Adrenal gland (tissue), 9 donors: ENCODE measurements at regions not wholly inside any gene's neighbourhood (a gene's known extent, or its start where the extent isn't known, plus 50 kb on each side); places are given as distances from the start of the nearest gene placed in this dataset.

Experiments
- DNase-seq, 7 donors: peaks; one replicate each; pipeline ENCODE4 v3.0.0-alpha.2; 2019 to 2020
- H3K27ac ChIP-seq, 5 donors: fragments of 200-600 bp; sonication (generic) in 4 of 5; 1 replicate in 3 of 5; 2 replicates in 2 of 5; pipeline versions ENCODE4 v1.5.1 to v1.8.0; 2016 to 2020; ENCODE audit warnings: mild to moderate bottlenecking in 1 of 5
- H3K27me3 ChIP-seq: fragments of 200-600 bp; 2 replicates; pipeline ENCODE4 v1.8.0; 2021
- H3K36me3 ChIP-seq, 2 donors: fragments of 200-600 bp; replicated peaks in 1 of 2; 1 replicate in 1 of 2; 2 replicates in 1 of 2; pipeline versions ENCODE4 v1.5.1 to v1.8.0; 2018 to 2022
- H3K4me1 ChIP-seq, 2 donors: fragments of 200-600 bp; replicated peaks in 1 of 2; 1 replicate in 1 of 2; 2 replicates in 1 of 2; pipeline versions ENCODE4 v1.5.1 to v1.8.0; 2018 to 2021
- H3K4me3 ChIP-seq, 4 donors: fragments of 200-600 bp; sonication (generic) in 3 of 4; one replicate each; pipeline ENCODE4 v1.5.1; 2016 to 2018
- H3K9me3 ChIP-seq, 3 donors: fragments of 200-600 bp; sonication (generic) in 1 of 3; replicated peaks in 1 of 3; 1 replicate in 2 of 3; 2 replicates in 1 of 3; pipeline versions ENCODE4 v1.5.1 to v1.8.0; 2016 to 2021
- CTCF ChIP-seq, 6 experiments: fragments of 450-650 bp in 4 of 6; fragments of 200-600 bp in 2 of 6; sonication (generic) in 1 of 6; IDR thresholded peaks; 1 replicate in 5 of 6; 2 replicates in 1 of 6; pipeline versions ENCODE4 v1.5.1 to v1.8.0; 2016 to 2021; ENCODE audit warnings: antibody characterized with exemption in 6 of 6, mild to moderate bottlenecking in 2 of 6, moderate library complexity in 1 of 6
- POLR2A ChIP-seq, 2 donors: fragments of 450-650 bp; IDR thresholded peaks; one replicate each; pipeline ENCODE4 v1.6.1; 2017; ENCODE audit warnings: antibody characterized with exemption in 2 of 2, mild to moderate bottlenecking in 2 of 2, moderate library complexity in 1 of 2
- WGBS, 4 donors: extraction: QIAGEN DNeasy Blood & Tissue Kit in 2 of 4; methylation state at CpG; one replicate each; pipeline versions ENCODE4 v1.1.5 to v1.1.7; 2013 to 2017; 5-methylcytosine and 5-hydroxymethylcytosine counted together
- intact Hi-C, 2 donors: fragments of 100-400 bp; cut with DNase I; formaldehyde crosslinking; loops; one replicate each; pipeline versions ENCODE4 v1.14.1 to v1.15.0; 2022 to 2023
- donor health status: healthy with polysubstance abuse.
- donor health status: Bipolar disorder and iron deficiency.
- donor health status: DM: yes; HTN: yes; CAD: no.
- donor health status: DM: no; HTN: no; CAD: no.
- donor health status: DM: no; HTN: no; CAD: no.

DNA sequence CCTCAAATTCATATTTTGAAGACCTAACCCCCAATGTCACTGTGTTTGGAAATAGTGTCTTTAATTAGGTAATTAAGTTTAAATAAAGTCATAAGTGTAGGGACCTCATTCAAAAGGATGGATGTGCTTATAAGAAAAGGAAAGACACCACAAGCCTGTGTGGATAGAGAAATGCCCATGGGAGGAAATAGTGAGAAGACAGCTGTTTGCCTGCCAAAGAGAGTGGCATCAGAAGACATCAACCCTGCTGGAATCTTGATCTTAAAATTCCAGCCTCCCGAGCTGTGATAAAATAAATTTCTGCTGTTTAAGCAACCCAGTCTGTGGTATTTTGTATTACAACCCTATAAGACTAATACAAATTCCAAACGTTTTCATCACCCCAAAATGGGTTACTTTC is 1867.9 kb upstream of the NUDT12 start:
- Histone ChIP-seq H3K27me3 (no peaks in the 10 kb centered on the region), H3K27ac (no peak overlapping the region), H3K4me3 (no peak overlapping the region), H3K9me3 (no peaks in the 10 kb centered on the region), H3K4me1 (no peaks in the 10 kb centered on the region), H3K36me3 (no peaks in the 10 kb centered on the region)
- intact Hi-C loops, result no loop called here
- TF ChIP-seq CTCF (IDR thresholded peaks at IDR 0.05), result no peak
- DNase-seq, result no peak
- WGBS, 4 donors, result 43 to 52% (median 48%) methylated on average over 2 of the region's 2 CpGs

DNA sequence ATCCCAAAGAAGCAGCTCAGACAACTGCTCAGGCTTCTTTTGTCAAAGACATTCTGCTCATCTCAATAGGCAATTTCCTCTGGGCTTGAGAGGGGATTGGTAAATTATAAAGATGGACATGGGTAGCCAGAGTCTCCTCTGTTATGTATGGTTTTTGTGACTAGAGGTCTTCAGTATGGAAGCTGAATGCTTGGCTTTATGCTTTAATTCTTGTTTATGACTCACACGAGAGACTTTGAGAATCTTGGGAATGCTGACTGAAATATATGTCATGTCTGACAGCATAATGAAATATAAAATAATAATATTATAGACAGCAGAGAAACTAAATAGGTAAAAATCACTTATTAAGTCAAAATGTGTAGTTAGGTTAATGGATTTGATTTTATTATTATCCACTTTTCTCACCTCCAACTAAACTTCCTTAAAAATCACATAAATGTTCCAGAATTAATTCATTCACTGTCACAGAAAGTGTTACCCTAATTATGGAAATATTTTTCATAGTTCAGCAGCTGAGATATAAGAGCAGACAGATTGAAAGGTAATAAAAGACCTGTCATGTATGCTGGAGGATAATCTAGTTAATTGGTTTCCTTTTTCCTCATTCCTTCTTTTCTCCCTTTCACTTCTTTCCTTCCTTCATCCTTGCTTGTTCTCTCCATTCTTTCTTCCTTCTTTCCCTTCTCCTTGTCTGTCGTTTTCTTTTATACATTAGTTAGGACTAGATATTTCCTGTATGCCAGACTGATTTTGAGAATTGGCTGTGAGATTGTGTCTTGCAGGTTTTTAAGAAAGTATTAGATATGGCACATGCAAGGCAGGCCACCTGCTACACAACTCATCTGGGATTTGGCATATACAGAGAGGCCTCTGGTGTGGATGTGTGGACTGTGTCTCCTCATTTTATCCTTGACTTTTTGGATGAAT is 1866.1 kb upstream of the NUDT12 start:
- WGBS, 4 donors, result 57 to 67% (median 63%) methylated on average over 2 of the region's 2 CpGs
- H3K9me3 ChIP-seq, result no peaks in the 10 kb centered on the region
- intact Hi-C loops, result no loop called here
- no peak for TF ChIP-seq CTCF (IDR thresholded peaks at IDR 0.05)
- no peak for TF ChIP-seq POLR2A (IDR thresholded peaks at IDR 0.05)
- no peak for DNase-seq
- H3K4me3 ChIP-seq, result no peak overlapping the region
- H3K36me3 ChIP-seq, result no peaks in the 10 kb centered on the region
- H3K4me1 ChIP-seq, result no peaks in the 10 kb centered on the region
- no peak overlapping the region for H3K27ac ChIP-seq
- no peaks in the 10 kb centered on the region for H3K27me3 ChIP-seq

- no peak for TF ChIP-seq CTCF (IDR thresholded peaks at IDR 0.05)
- no peak for TF ChIP-seq POLR2A (IDR thresholded peaks at IDR 0.05)
- WGBS, 4 donors, result 70 to 83% (median 82%) methylated on average over 3 of the region's 3 CpGs
Observed at GRCh38 chr5:105414067-105414466, 1851.5 kb upstream of the NUDT12 start.

DNA sequence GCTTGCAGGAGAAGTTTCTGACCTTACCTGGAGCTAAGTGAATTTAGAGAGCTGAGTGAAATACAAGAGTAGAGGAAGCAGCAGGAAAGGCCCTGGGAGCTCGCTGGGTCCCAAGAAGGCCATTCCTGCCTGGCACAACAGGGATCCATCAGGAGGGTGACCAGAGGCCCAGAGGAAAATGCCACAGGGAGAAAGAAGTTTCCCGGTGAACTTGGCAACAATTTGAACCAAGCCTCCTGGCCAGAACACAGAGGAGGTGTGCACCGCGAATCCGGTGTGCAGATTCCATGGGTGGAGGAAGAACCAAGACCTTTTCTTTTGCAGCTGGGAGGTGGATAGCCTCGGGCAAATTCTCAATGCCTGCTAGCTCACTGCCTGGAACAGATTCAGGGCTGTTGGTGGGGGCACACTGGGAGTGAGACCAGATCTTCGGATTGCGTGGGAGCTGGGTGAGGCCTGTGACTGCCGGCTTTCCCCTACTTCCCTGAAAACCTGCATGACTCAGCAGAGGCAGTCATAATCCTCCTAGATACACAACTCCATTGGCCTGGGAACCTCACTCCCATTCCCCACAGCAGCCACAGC is 1850.9 kb upstream of the NUDT12 start:
- H3K9me3 ChIP-seq, result no peaks in the 10 kb centered on the region
- no peaks in the 10 kb centered on the region for H3K27me3 ChIP-seq
- WGBS, 4 donors, result 85 to 90% (median 89%) methylated on average over 2 to 9 of the region's 9 CpGs
- TF ChIP-seq POLR2A (IDR thresholded peaks at IDR 0.05) (no peak), CTCF (IDR thresholded peaks at IDR 0.05) (no peak)
- intact Hi-C loops, result no loop called here
- no peak overlapping the region for H3K27ac ChIP-seq
- no peak overlapping the region for H3K4me3 ChIP-seq
- no peaks in the 10 kb centered on the region for H3K4me1 ChIP-seq
- DNase-seq, result no peak
- H3K36me3 ChIP-seq, result no peaks in the 10 kb centered on the region

More at GRCh38 chr5:105414067-105414466, 1851.5 kb upstream of the NUDT12 start:
- no peak for DNase-seq
- H3K27me3 ChIP-seq, result no peaks in the 10 kb centered on the region
- no peaks in the 10 kb centered on the region for H3K9me3 ChIP-seq
- H3K27ac ChIP-seq, result no peak overlapping the region
- H3K4me1 ChIP-seq, result no peaks in the 10 kb centered on the region
- no peaks in the 10 kb centered on the region for H3K36me3 ChIP-seq
- H3K4me3 ChIP-seq, result no peak overlapping the region
- intact Hi-C loops, result no loop called here
